Activated naive CD4-positive, alpha-beta T cell treated with anti-CD3 and anti-CD28 coated beads, Interleukin-2, amount 50 U/mL, for 72 hours (primary cell): ENCODE measurements at regions not wholly inside any gene's neighbourhood (a gene's known extent, or its start where the extent isn't known, plus 50 kb on each side); places are given as distances from the start of the nearest gene placed in this dataset.

Experiments used
- ATAC-seq, 2 donors: fragments of 150-1000 bp; cut with Tn5 transposase; 2 replicates each; pipeline ENCODE4 v1.10.0; 2021; ENCODE audit warnings: mild to moderate bottlenecking in 2 of 2, moderate library complexity in 2 of 2
- DNase-seq, 2 donors: peaks; one replicate each; pipeline ENCODE4 v3.0.0; 2021 to 2022; ENCODE audit warnings: low spot score in 2 of 2
- H3K27ac Mint-ChIP-seq, 2 donors: one replicate each; pipeline ENCODE4 v1.8.0; 2022; ENCODE audit warnings: mild to moderate bottlenecking in 2 of 2, mixed read lengths in 2 of 2
- H3K36me3 Mint-ChIP-seq, 2 donors: one replicate each; pipeline ENCODE4 v1.8.0; 2022; ENCODE audit warnings: mixed read lengths in 2 of 2
- H3K9me3 Mint-ChIP-seq, 2 donors: one replicate each; pipeline ENCODE4 v1.8.0; 2022; ENCODE audit warnings: mixed read lengths in 2 of 2

DNA sequence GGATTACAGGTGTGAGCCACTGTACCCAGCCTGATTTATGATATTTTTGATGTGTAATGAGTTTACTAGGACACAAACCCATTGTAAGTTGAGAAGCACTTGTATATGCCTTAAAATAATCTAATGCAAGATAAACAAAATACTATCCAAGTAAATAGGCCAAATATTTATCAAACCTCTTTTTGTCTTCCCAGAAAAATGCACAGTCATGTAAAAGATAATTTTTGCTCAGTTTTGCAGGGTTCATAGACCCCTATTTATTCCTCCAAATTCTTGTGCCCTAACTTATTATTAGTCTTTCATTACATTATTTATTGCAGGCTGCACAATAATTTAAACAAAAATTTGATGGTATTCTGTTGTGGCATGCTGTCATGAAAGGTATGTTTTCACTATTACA is 1290.7 kb downstream of the STIM2 start:
- ATAC-seq (no peak), DNase-seq (no peak)
- Mint-ChIP-seq H3K9me3 (peaks cover 5 to 10% of the 10 kb centered on the region in 2 donors), H3K36me3 (no peaks in the 10 kb centered on the region), H3K27ac (no peak overlapping the region)

DNA sequence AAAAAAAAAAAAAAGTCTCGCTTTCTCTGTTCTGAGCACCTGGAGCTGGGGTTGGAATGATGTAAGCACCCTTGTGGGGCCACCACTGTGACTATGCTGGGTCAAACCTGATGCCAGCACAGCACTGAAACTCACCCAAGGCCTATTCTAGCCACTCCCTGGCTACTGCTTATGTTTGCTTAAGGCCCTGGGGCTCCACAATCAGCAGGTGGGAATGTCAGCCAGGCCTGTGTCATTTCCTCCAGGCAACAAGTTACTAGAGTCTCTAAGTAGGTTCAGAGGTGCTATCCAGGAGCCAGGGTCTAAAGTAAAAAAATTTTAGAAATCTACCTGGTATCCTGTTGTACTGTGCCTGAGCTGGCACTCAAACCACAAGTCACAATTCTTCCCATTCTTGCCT is 1306.8 kb downstream of the STIM2 start:
- Mint-ChIP-seq H3K9me3 (peaks cover 18 to 20% of the 10 kb centered on the region in 2 donors), H3K36me3 (no peaks in the 10 kb centered on the region), H3K27ac (no peak overlapping the region)
- ATAC-seq (no peak), DNase-seq (no peak)

DNA sequence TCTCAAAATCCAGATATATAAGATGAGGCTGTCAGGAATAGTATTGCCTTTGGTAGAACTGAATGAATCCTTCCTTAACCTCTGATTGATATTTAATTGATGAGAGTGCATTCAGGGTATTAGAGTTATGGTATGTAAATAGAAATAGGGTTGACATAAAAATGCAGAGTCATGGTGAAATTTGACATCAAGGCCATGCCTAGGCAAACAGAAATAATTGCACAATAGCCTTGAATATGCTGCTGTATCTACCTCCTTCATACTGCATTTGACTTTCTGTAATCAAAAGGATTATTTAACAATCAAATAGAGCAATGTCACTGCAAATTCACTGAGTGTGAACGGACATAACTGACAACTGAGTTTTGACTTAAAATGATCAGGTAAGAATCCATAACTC is 1316.3 kb downstream of the STIM2 start:
- no peak overlapping the region for H3K27ac Mint-ChIP-seq
- H3K36me3 Mint-ChIP-seq: no peaks in the 10 kb centered on the region
- ATAC-seq: no peak
- DNase-seq: no peak
- H3K9me3 Mint-ChIP-seq: peaks cover 3 to 6% of the 10 kb centered on the region in 2 donors

DNA sequence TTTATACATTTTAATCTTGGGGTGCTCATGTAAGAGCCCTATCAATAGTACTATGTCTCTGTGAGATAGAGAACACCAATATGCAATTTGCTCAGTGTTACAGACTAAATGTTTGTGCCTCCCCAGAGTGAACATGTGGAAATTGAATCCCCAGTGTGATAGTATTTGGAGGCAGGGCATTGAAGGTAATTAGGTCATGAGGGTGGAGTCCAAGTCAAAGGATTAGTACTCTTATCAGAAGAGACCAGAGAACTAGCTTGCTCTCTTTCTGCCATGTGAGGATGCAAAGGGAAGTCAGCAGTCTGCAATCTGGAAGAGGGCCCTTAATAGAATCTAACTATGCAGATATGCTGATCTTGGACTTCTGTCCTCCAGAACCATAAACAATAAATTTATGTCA is 1317.0 kb downstream of the STIM2 start:
- H3K9me3 Mint-ChIP-seq: peaks cover 5 to 6% of the 10 kb centered on the region in 2 donors
- ATAC-seq (no peak), DNase-seq (no peak)
- no peaks in the 10 kb centered on the region for H3K36me3 Mint-ChIP-seq
- no peak overlapping the region for H3K27ac Mint-ChIP-seq

DNA sequence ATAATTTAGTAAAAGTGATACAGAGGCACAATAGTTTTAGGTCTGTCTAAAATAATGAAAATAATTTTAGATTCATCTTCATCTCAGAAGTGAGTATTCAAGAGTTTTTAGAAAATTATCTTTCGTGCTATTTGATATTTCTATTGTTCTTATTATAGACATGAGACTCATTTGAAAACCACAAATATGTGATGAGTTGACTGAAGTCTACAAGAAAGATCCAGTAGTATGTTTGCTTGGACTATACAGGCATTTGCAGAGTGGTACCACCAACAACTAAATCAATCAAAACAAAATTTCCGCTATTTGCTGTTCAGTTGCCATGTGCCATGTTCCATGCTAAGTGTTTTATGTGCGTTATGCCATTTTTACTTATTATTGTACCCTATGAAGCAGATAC is 1318.5 kb downstream of the STIM2 start:
- no peak for ATAC-seq
- peaks cover 0 to 5% of the 10 kb centered on the region in 2 donors for H3K9me3 Mint-ChIP-seq
- no peak for DNase-seq
- no peaks in the 10 kb centered on the region for H3K36me3 Mint-ChIP-seq
- H3K27ac Mint-ChIP-seq: no peak overlapping the region

DNA sequence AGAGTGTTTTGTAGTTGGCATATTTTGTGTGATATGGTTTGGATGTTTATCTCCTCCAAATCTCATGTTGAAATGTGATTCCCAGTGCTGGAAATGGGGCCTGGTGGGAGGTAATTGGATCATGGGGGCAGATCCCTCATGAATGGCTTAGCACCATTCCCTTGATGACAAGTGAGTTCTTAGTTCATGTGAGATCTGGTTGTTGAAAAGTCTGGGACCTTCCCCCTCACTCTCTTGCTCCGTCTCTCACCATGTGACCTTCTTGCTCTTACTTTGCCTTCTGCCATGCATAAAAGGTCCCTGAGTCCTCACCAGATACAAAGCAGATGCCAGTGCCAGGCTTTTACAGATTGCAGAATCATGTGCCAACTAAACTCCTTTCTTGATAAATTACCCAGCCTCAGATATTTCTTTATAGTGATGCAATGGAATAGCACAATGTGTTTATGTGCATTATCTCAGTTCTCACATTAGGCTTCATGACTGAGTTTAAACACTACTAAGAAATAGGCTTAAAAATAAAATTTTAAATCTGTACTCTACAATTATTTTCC is 1348.8 kb downstream of the STIM2 start:
- peaks cover 5 to 6% of the 10 kb centered on the region in 2 donors for H3K36me3 Mint-ChIP-seq
- no peak overlapping the region for H3K27ac Mint-ChIP-seq
- H3K9me3 Mint-ChIP-seq: peaks cover 12 to 24% of the 10 kb centered on the region in 2 donors
- ATAC-seq (no peak), DNase-seq (no peak)

DNA sequence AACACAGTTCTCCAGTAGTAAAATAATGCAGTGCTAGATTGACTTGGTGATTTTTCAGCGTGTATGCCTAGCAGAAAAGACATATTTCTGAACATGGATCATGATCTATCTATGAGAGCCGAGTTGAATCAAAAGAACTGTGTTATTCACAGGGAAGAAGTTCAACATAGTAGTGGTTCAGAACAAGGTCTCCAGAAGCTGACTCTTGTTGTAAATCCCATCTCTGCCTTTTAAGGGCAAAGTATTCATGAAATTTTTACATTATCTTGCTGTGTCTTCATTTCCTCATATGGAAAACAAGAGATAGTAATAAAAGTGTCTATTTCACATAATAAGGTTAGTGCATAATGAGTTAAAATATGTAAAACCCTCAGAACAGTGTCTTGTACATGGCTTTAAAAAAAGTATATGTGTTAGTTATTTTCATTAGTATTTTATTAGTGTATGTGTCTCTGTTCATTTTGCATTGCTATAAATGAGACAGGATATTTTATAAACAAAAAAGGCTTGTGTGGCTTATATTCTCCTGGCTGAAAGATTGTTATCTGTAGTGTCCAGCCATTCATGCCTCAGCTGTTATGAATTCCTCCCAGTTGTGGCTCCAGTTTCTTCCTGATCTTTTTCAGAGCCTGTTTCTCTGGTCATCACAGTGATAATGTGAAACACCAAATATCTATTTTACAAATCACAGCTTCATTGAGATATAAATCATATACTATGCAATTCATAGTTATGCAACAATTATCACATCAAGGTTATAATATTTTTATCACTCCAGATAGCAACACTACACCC is 1351.2 kb downstream of the STIM2 start:
- DNase-seq (no peak), ATAC-seq (no peak)
- H3K9me3 Mint-ChIP-seq: peaks cover 13 to 17% of the 10 kb centered on the region in 2 donors
- no peaks in the 10 kb centered on the region for H3K36me3 Mint-ChIP-seq
- H3K27ac Mint-ChIP-seq: no peak overlapping the region

DNA sequence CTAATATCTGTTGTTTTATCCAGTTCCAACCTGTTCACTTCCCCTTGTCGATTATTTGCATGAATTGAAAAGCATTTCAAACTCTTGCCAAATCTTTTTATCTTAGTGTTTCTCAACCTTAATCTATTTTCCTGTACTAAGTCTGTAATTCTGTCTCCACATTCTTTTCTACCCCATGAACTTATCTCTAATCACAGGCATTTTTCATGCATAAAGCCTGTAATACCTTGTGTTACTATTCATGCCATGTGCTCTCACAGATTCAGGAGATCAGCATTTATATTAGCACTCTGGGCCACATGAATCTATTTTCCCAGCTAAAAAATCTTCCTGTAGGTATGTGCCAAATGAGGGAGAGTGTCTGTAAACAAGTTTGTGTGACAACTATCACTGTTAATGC is 1360.9 kb downstream of the STIM2 start:
- Mint-ChIP-seq H3K9me3 (peaks cover 6 to 10% of the 10 kb centered on the region in 2 donors), H3K27ac (no peak overlapping the region), H3K36me3 (no peaks in the 10 kb centered on the region)
- ATAC-seq (no peak), DNase-seq (no peak)

DNA sequence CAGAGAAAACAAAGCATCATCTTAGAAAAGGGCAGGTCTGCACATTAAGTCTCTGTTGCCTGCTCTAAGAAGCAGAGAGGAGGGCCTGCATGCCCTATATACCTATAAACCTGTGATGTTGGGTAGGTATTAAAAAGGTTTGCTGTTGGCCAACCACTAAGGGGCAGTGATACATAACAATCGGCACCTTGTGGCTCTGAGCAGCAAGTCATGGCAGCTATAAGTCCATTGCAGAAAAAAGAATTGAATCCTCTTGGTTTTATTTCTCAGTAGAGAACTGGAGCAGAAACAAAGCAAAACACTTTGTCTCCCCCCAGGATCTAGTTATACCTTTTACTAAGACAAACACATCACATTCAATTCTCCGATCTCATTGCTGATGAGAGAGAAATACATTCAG is 1364.4 kb downstream of the STIM2 start:
- ATAC-seq: no peak
- Mint-ChIP-seq H3K27ac (no peak overlapping the region), H3K36me3 (no peaks in the 10 kb centered on the region), H3K9me3 (peaks cover 6 to 19% of the 10 kb centered on the region in 2 donors)
- no peak for DNase-seq

DNA sequence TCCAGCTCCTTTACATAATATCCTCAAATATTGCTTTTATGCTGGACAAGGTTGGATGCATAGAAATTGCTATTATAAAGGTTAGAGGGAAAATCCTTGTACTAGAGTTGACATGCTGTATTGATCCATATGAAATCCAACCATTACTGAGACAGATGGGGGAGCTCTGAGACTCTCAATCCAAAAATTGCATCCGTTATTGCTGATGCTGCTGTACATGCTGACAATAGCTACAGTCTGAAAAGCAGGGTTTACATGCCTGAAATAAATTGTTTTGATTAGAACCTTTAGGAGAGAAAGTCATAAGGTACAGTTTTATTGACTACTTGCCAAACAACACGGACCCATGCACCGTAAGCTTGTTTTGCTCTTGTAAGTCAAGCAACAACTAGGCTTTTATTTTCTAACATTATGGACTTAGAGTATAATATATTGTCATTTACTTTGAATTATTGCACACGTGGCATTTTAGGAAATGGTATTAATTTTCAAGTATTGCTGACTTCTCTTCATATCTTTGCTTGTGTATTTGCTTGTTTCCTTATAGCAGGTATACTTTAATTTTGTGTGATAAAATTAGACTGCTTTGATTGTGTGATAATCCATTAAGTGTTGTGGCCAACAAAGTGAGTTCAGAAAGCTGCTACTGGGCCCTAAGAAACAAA is 1365.2 kb downstream of the STIM2 start:
- H3K36me3 Mint-ChIP-seq: no peaks in the 10 kb centered on the region
- peaks cover 6 to 19% of the 10 kb centered on the region in 2 donors for H3K9me3 Mint-ChIP-seq
- ATAC-seq: no peak
- no peak overlapping the region for H3K27ac Mint-ChIP-seq
- DNase-seq: no peak

DNA sequence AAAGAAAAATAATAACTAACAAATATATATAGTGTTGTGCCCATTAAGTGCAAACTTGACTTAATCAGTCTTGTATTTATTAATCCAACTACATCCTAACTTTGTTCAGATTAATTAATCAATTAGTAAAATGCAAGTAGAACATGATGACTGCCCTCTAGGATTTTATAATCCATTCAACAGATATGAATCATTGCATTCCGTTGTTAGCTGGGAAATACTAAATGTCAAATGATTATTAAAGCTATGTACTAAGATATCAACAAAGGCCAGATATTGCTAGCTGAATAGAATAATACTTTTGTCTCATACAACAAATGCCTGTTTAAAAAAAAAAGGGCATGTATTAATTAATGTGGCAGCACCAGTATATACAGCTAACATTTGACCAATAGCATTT is 1366.3 kb downstream of the STIM2 start:
- no peak for DNase-seq
- no peaks in the 10 kb centered on the region for H3K36me3 Mint-ChIP-seq
- no peak for ATAC-seq
- no peak overlapping the region for H3K27ac Mint-ChIP-seq
- H3K9me3 Mint-ChIP-seq: peaks cover 6 to 13% of the 10 kb centered on the region in 2 donors

DNA sequence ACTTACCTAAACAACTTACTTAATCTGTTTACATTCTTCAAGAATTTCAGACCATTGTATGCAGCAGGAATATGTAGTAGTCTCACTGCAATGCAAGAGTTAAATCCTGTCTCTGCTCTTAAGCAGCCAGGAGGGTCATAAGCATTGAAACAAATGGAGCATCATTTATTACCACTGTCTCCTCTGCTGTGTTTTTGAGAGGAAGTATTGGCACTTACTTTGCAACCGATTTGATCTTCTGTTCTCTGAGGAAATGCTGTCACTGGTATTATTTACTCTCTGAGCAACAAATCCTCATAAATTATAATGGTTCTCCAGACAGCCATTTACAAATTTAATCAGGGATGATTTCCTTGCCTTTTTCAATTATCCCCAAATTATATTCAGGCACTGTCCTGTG is 1367.1 kb downstream of the STIM2 start:
- DNase-seq: no peak
- H3K36me3 Mint-ChIP-seq: no peaks in the 10 kb centered on the region
- no peak overlapping the region for H3K27ac Mint-ChIP-seq
- H3K9me3 Mint-ChIP-seq: peaks cover 3 to 13% of the 10 kb centered on the region in 2 donors
- ATAC-seq: no peak

DNA sequence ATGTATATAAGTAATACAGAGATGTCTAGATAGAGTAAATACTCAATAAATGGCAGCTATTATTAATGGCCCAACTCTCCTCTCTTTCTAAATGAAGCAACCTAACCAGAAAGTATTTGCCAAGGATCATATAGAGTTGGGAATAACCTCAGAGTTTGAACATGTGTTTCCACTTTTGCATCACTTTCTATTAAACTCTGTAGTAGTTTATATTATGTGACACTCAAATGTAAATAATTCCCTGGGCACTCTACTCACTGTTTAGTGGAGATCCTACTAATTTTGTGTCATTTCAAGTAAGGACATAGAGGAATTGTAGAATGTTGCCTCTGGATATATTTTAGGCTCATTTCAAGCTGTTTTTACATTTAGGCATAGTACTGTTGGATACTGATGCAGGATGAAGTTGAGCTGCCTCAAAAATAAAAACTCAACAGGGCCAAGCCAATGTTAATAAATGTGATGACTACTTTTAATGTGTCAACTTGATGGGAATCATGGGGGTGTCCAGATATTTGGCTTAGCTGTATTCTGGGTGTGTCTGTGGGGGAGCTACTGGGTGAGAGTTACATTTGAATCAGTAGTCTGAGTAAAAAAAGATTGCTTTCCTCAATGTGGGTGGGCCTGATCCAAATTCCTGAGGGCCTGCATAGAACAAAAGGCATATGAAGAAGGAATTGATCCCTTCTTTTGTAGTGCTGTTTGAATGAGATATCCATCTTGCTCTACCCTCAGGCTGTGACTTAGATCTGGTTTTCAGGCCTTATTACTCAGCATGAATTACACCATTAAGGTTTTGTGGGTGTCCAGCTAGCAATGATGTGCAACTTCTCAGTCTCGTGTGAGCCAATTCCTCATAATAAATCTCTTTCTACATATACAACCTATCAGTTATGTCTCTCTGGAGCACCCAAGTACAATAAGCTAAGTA is 1368.2 kb downstream of the STIM2 start:
- ATAC-seq (no peak), DNase-seq (no peak)
- H3K27ac Mint-ChIP-seq: no peak overlapping the region
- H3K36me3 Mint-ChIP-seq: no peaks in the 10 kb centered on the region
- H3K9me3 Mint-ChIP-seq: peaks cover 0 to 13% of the 10 kb centered on the region in 2 donors

DNA sequence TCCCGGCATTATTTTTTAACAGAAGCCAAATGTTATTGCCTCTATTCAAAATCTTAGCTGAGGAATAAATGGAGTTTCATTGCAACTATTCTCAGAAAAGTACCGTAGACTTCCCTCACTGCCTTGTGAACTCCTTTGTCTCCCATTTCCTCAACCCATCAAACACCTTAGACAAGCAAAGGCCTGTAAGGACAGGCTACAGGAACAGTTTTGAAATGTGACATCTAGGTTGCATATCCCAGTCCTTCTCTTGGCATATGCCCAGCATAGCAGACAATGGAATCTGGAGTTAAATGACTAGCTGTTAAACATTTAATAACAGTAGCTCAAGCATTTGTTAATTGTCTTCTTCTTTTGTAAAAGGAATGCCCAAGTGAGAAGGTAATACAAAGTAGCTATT is 1371.7 kb downstream of the STIM2 start:
- no peak for ATAC-seq
- no peak overlapping the region for H3K27ac Mint-ChIP-seq
- H3K36me3 Mint-ChIP-seq: no peaks in the 10 kb centered on the region
- peaks cover 7 to 8% of the 10 kb centered on the region in 2 donors for H3K9me3 Mint-ChIP-seq
- no peak for DNase-seq

DNA sequence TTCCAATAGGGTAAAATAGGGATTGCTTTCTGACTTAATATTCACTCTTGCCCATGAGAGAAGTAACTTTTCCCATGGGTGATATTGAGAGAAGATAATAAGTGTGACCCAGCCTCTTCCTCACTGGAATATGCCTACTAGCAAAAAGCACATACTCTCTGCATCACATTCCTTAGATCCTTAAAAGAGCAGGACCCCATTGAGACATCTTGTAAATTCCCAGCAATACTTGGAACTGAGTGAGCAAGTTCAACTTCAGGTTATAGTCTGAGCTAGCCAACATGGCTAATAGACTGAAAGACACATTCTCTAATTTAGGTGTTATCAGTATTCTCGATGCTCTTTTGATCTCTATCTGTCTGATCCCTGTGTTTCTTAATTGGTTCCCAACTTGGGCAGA is 1372.3 kb downstream of the STIM2 start:
- ATAC-seq: no peak
- no peak overlapping the region for H3K27ac Mint-ChIP-seq
- H3K9me3 Mint-ChIP-seq: peaks cover 7 to 8% of the 10 kb centered on the region in 2 donors
- no peaks in the 10 kb centered on the region for H3K36me3 Mint-ChIP-seq
- no peak for DNase-seq

DNA sequence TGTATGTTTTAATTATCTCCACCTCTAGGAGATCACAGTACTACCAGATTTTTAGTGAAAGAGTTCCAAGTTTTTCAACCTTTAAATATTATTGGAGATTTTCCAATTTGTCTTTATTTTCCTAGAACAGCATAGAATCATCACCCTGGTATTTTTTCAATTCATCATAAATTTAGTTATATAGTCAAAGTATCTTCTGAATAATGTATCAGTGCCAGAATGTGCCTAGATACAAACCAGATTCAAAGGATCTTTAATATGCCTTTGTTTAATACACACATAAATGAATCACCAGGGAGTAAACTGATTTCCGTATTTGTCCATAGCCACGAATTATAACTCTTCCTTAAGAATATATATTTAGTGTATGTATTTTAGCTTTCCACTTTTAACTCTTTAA is 1373.1 kb downstream of the STIM2 start:
- ATAC-seq (no peak), DNase-seq (no peak)
- no peaks in the 10 kb centered on the region for H3K36me3 Mint-ChIP-seq
- no peak overlapping the region for H3K27ac Mint-ChIP-seq
- peaks cover 8 to 13% of the 10 kb centered on the region in 2 donors for H3K9me3 Mint-ChIP-seq

DNA sequence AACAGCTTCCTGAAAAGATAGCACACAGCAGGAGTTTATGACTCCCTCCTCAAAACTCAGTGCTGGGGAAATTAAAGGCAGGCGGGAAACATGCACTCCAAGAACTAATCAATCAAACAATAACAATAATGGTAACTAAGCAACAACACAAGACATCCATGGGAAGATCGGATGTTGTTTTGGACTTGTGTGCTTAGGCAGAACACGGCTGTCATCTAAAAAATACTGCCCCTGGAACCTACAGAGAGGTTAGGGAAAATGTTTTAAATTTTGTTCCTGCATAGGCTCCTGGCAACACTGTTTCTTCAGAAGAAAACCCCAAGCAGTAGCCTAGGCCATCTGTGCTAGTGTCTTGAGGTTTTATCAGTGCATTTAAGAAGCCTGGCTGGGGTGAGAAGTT is 1378.2 kb downstream of the STIM2 start:
- no peak for DNase-seq
- ATAC-seq: no peak
- H3K27ac Mint-ChIP-seq: no peak overlapping the region
- peaks cover 7 to 10% of the 10 kb centered on the region in 2 donors for H3K9me3 Mint-ChIP-seq
- no peaks in the 10 kb centered on the region for H3K36me3 Mint-ChIP-seq
